Colonic mucosa (tissue), 4 donors: ENCODE measurements at regions not wholly inside any gene's neighbourhood (a gene's known extent, or its start where the extent isn't known, plus 50 kb on each side); places are given as distances from the start of the nearest gene placed in this dataset.
"Not testable (repeated sequence)": the region's sequence is repeated elsewhere in the genome, so short reads cannot be mapped to it uniquely, and the experiment has no call there.

Source experiments
- DNase-seq: peaks from one replicate; pipeline ENCODE4 v3.0.0-alpha.2; 2020
- H3K27ac ChIP-seq: fragments of 200-600 bp; one replicate; pipeline ENCODE4 v1.8.0; 2021
- H3K27me3 ChIP-seq: fragments of 200-600 bp; one replicate; pipeline ENCODE4 v1.8.0; 2021
- H3K36me3 ChIP-seq: fragments of 200-600 bp; one replicate; pipeline ENCODE4 v1.8.0; 2021
- H3K4me1 ChIP-seq: fragments of 200-600 bp; one replicate; pipeline ENCODE4 v1.8.0; 2021; ENCODE audit warnings: mild to moderate bottlenecking
- H3K4me3 ChIP-seq: fragments of 200-600 bp; one replicate; pipeline ENCODE4 v1.8.0; 2021
- H3K9ac ChIP-seq, 2 donors: one replicate each; pipeline ENCODE4 v1.7.0; 2013; ENCODE audit warnings: control low read depth in 2 of 2, low read depth in 2 of 2, low read length in 2 of 2
- H3K9me3 ChIP-seq: fragments of 200-600 bp; one replicate; pipeline ENCODE4 v1.8.0; 2021
- CTCF ChIP-seq: fragments of 200-600 bp; IDR thresholded peaks from one replicate; pipeline ENCODE4 v1.8.0; 2022; ENCODE audit warnings: antibody characterized with exemption, mild to moderate bottlenecking
- intact Hi-C: fragments of 100-400 bp; cut with DNase I; formaldehyde crosslinking; loops from one replicate; pipeline ENCODE4 v1.14.1; 2022
- donor health status: healthy.
- donor health status: DM: no; HTN: no; CAD: no.
- donor health status: DM: no; HTN: no; CAD: no.

- intact Hi-C loops = no loop called here
- DNase-seq = no peak
- TF ChIP-seq CTCF = no peak
- Histone ChIP-seq H3K4me3 (no peak overlapping the region), H3K36me3 (no peaks in the 10 kb centered on the region), H3K9ac (no peak overlapping the region), H3K4me1 (no peaks in the 10 kb centered on the region), H3K27ac (no peak overlapping the region), H3K27me3 (no peaks in the 10 kb centered on the region), H3K9me3 (no peaks in the 10 kb centered on the region)
Observed at GRCh38 chr5:166926138-166926537, 1365.3 kb upstream of the WWC1 start.

GRCh38 chr5:166926806-166927475 lies 1364.5 kb upstream of the WWC1 start:
- H3K27me3 ChIP-seq, H3K4me3 ChIP-seq, H3K9ac ChIP-seq, H3K27ac ChIP-seq, H3K36me3 ChIP-seq, intact Hi-C loops, H3K9me3 ChIP-seq, DNase-seq, H3K4me1 ChIP-seq: not testable (repeated sequence)

GRCh38 chr5:166936351-166936750 lies 1355.1 kb upstream of the WWC1 start:
- intact Hi-C loops = no loop called here
- Histone ChIP-seq H3K4me1 (no peaks in the 10 kb centered on the region), H3K36me3 (no peaks in the 10 kb centered on the region), H3K27ac (no peak overlapping the region), H3K27me3 (no peaks in the 10 kb centered on the region), H3K9ac (no peak overlapping the region), H3K9me3 (no peaks in the 10 kb centered on the region), H3K4me3 (no peak overlapping the region)
- TF ChIP-seq CTCF = no peak
- no peak for DNase-seq

GRCh38 chr5:166938071-166938470 lies 1353.4 kb upstream of the WWC1 start:
- no peaks in the 10 kb centered on the region for H3K27me3 ChIP-seq
- TF ChIP-seq CTCF = no peak
- H3K27ac ChIP-seq = no peak overlapping the region
- H3K36me3 ChIP-seq = no peaks in the 10 kb centered on the region
- H3K4me1 ChIP-seq = no peaks in the 10 kb centered on the region
- intact Hi-C loops = no loop called here
- no peak overlapping the region for H3K4me3 ChIP-seq
- no peak overlapping the region for H3K9ac ChIP-seq
- no peaks in the 10 kb centered on the region for H3K9me3 ChIP-seq
- no peak for DNase-seq

GRCh38 chr5:166942948-166943347 lies 1348.5 kb upstream of the WWC1 start:
- Histone ChIP-seq H3K9me3 (no peaks in the 10 kb centered on the region), H3K4me3 (no peak overlapping the region), H3K4me1 (no peaks in the 10 kb centered on the region), H3K27me3 (no peaks in the 10 kb centered on the region), H3K36me3 (no peaks in the 10 kb centered on the region), H3K27ac (no peak overlapping the region), H3K9ac (no peak overlapping the region)
- TF ChIP-seq CTCF = no peak
- intact Hi-C loops = no loop called here
- no peak for DNase-seq

- TF ChIP-seq CTCF = no peak
- Histone ChIP-seq H3K4me1 (no peaks in the 10 kb centered on the region), H3K27me3 (no peaks in the 10 kb centered on the region), H3K9ac (no peak overlapping the region), H3K27ac (no peak overlapping the region), H3K4me3 (no peak overlapping the region), H3K36me3 (no peaks in the 10 kb centered on the region), H3K9me3 (no peaks in the 10 kb centered on the region)
- intact Hi-C loops = no loop called here
- DNase-seq = no peak
Observed at GRCh38 chr5:166947045-166947444, 1344.4 kb upstream of the WWC1 start.
